GM13976 (cell line): ENCODE measurements at regions not wholly inside any gene's neighbourhood (a gene's known extent, or its start where the extent isn't known, plus 50 kb on each side); places are given as distances from the start of the nearest gene placed in this dataset.
A peak's percentile ranks its signal among the peaks of the same experiment; 100 is the strongest.
"Not testable (repeated sequence)": the region's sequence is repeated elsewhere in the genome, so short reads cannot be mapped to it uniquely, and the experiment has no call there.

ENCODE experiments used
- DNase-seq: peaks from one replicate; pipeline ENCODE4 v3.0.0; 2012; ENCODE audit warnings: low spot score
- CTCF ChIP-seq: IDR thresholded peaks from 2 replicates; pipeline ENCODE4 v1.5.1; 2012; ENCODE audit warnings: borderline replicate concordance, mild to moderate bottlenecking; ENCODE audit not compliant: insufficient read depth; ENCODE audit errors: extremely low read depth, missing control alignments, control extremely low read depth
- in situ Hi-C: fragments of 300-500 bp; cut with MboI; formaldehyde crosslinking; loops from one replicate; pipeline ENCODE4 v1.12.0; 2022; ENCODE audit warnings: low sequenced_read_pairs, mixed read lengths, inconsistent platforms; ENCODE audit not compliant: unreplicated experiment

GRCh38 chr12:29895966-29896365 lies 112.2 kb upstream of the TMTC1 start:
- in situ Hi-C loops = no loop called here
- TF ChIP-seq CTCF = no peak
- no peak for DNase-seq

GRCh38 chr12:29893002-29893401 lies 109.3 kb upstream of the TMTC1 start:
- no peak for TF ChIP-seq CTCF
- no peak for DNase-seq
- in situ Hi-C loops = no loop called here

- no peak for DNase-seq
- no peak for TF ChIP-seq CTCF
Observed at GRCh38 chr12:29891792-29892191, 108.0 kb upstream of the TMTC1 start.

GRCh38 chr12:29889737-29890136 lies 106.0 kb upstream of the TMTC1 start:
- DNase-seq = no peak
- peak; percentile 13 for TF ChIP-seq CTCF
- in situ Hi-C loops = no loop called here

More at GRCh38 chr12:29891792-29892191, 108.0 kb upstream of the TMTC1 start:
- in situ Hi-C loops = no loop called here

- in situ Hi-C loops = no loop called here
- DNase-seq = no peak
- TF ChIP-seq CTCF = no peak
Observed at GRCh38 chr12:29888777-29889176, 105.0 kb upstream of the TMTC1 start.

GRCh38 chr12:29884957-29885356 lies 101.2 kb upstream of the TMTC1 start:
- in situ Hi-C loops, DNase-seq: not testable (repeated sequence)

- no peak for DNase-seq
- TF ChIP-seq CTCF = no peak
- in situ Hi-C loops = no loop called here
Observed at GRCh38 chr12:29883941-29884554, 100.3 kb upstream of the TMTC1 start.
